HEK293T (cell line): ENCODE measurements at regions not wholly inside any gene's neighbourhood (a gene's known extent, or its start where the extent isn't known, plus 50 kb on each side); places are given as distances from the start of the nearest gene placed in this dataset.

Experiments
- CTCF ChIA-PET: fragments of 350-600 bp; formaldehyde crosslinking; extraction: SDS; loops from one replicate; lab custom pipeline; 2021; ENCODE audit warnings: antibody characterized with exemption, inconsistent platforms; lab: Yijun Ruan, JAX
- POLR2A ChIA-PET: fragments of 350-600 bp; formaldehyde crosslinking; extraction: SDS; loops from one replicate; lab custom pipeline; 2020; ENCODE audit warnings: antibody characterized with exemption, inconsistent platforms; lab: Yijun Ruan, JAX
- DNase-seq: peaks from one replicate; pipeline ENCODE4 v3.0.0; 2012; ENCODE audit warnings: mixed read lengths; ENCODE audit errors: extremely low spot score
- ARNT ChIP-seq: fragments of 450-650 bp; IDR thresholded peaks from 2 replicates; pipeline ENCODE4 v1.6.1; 2017; ENCODE audit warnings: mild to moderate bottlenecking
- BHLHE40 ChIP-seq: fragments of 450-650 bp; IDR thresholded peaks from 2 replicates; pipeline ENCODE4 v1.6.1; 2016; ENCODE audit warnings: mild to moderate bottlenecking, moderate library complexity, borderline replicate concordance
- CTBP1 ChIP-seq: fragments of 450-650 bp; IDR thresholded peaks from 2 replicates; pipeline ENCODE4 v1.6.1; 2016; ENCODE audit warnings: borderline replicate concordance
- ELF4 ChIP-seq: fragments of 450-650 bp; IDR thresholded peaks from 2 replicates; pipeline ENCODE4 v1.6.1; 2017; ENCODE audit warnings: antibody characterized with exemption
- FOXA1 ChIP-seq: fragments of 450-650 bp; IDR thresholded peaks from 2 replicates; pipeline ENCODE4 v1.6.1; 2016; ENCODE audit warnings: mild to moderate bottlenecking
- FOXK2 ChIP-seq: fragments of 450-650 bp; IDR thresholded peaks from 2 replicates; pipeline ENCODE4 v1.6.1; 2016; ENCODE audit warnings: mild to moderate bottlenecking
- FOXM1 ChIP-seq: fragments of 450-650 bp; IDR thresholded peaks from 2 replicates; pipeline ENCODE4 v1.6.1; 2017; ENCODE audit warnings: mild to moderate bottlenecking, borderline replicate concordance
- HDGF ChIP-seq: fragments of 450-650 bp; IDR thresholded peaks from 2 replicates; pipeline ENCODE4 v1.6.1; 2017; ENCODE audit warnings: antibody characterized with exemption, borderline replicate concordance
- L3MBTL2 ChIP-seq: fragments of 450-650 bp; conservative IDR thresholded peaks from 2 replicates; pipeline ENCODE4 v1.6.1; 2016; ENCODE audit warnings: mild to moderate bottlenecking
- LEF1 ChIP-seq: fragments of 450-650 bp; IDR thresholded peaks from 2 replicates; pipeline ENCODE4 v1.6.1; 2017; ENCODE audit warnings: mild to moderate bottlenecking, borderline replicate concordance
- NFRKB ChIP-seq: fragments of 450-650 bp; IDR thresholded peaks from 2 replicates; pipeline ENCODE4 v1.6.1; 2016; ENCODE audit warnings: mild to moderate bottlenecking, moderate library complexity
- SP1 ChIP-seq: fragments of 450-650 bp; IDR thresholded peaks from 2 replicates; pipeline ENCODE4 v1.6.1; 2017
- SUZ12 ChIP-seq: fragments of 450-650 bp; IDR thresholded peaks from 2 replicates; pipeline ENCODE4 v1.6.1; 2016; ENCODE audit warnings: mild to moderate bottlenecking
- TARDBP ChIP-seq: fragments of 450-650 bp; IDR thresholded peaks from 2 replicates; pipeline ENCODE4 v1.6.1; 2016
- ZNF384 ChIP-seq: fragments of 450-650 bp; IDR thresholded peaks from 2 replicates; pipeline ENCODE4 v1.6.1; 2016
- TF ChIP-seq, protein P1 (sequence below): fragments of 450-650 bp; IDR thresholded peaks from 2 replicates; pipeline ENCODE4 v1.6.1; 2016

DNA sequence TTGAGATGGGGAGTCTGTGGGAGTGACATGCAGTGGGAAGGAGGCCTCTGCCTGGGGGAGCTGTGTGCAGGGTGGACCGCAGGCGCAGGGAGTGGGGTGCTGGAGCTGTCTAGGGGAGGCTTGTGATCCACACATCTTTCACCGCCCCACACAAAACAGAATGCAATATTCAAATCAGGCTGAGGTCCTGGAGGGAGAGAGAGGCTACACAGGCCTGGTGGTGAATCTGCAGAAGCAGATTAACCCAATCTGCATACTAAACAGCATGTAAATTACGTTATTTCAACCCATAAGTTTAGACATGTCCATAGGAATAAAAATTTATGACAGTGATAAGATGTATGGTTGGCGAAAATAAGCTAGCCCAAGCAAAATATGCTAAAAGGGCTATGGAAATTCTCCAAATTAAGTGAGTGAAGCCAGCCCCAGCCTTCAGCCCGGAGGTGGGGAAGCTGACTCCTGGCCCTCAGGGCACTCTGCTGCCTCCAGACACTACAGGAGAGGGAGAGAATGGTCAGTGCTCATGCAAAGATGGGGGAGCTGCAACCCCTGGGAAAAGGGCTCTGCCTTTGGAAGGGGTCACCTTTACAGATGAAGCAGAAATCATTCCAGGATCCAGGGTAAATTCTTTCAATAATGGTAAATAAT, 156.2 kb upstream of the CTTNBP2NL start:
- no peak for DNase-seq
- ChIA-PET CTCF (no interaction called here), POLR2A (no interaction called here)
- TF ChIP-seq, protein P1, sequence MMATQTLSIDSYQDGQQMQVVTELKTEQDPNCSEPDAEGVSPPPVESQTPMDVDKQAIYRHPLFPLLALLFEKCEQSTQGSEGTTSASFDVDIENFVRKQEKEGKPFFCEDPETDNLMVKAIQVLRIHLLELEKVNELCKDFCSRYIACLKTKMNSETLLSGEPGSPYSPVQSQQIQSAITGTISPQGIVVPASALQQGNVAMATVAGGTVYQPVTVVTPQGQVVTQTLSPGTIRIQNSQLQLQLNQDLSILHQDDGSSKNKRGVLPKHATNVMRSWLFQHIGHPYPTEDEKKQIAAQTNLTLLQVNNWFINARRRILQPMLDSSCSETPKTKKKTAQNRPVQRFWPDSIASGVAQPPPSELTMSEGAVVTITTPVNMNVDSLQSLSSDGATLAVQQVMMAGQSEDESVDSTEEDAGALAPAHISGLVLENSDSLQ, result no peak
- no peak for TF ChIP-seq ARNT
- TF ChIP-seq SP1, result no peak
- TF ChIP-seq CTBP1, result no peak
- no peak for TF ChIP-seq ELF4
- TF ChIP-seq L3MBTL2, result no peak
- TF ChIP-seq HDGF, result no peak
- TF ChIP-seq FOXK2, result no peak
- TF ChIP-seq NFRKB, result no peak
- no peak for TF ChIP-seq BHLHE40
- TF ChIP-seq ZNF384, result no peak
- no peak for TF ChIP-seq FOXA1

DNA sequence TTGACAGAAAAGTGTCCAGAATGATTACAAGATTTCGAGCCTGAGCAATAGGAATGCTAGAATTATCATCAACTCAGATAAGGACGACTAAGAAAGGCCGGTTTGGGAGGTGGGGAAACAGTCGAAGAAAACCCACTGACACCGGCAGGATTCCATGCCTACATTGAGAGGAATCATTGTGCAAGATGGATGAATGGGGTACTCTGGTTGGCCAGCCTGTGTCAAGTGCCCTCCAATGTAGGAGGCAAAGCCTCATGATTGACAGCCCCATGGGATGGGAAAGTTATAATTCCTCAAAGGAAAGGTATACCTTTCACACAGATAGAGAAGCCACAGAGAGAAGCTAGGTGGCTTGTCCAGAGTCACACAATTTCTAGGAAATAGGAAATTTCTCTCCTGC, 153.5 kb upstream of the CTTNBP2NL start:
- TF ChIP-seq ELF4, result no peak
- TF ChIP-seq FOXM1, result no peak
- TF ChIP-seq, protein P1, result peak; percentile 45; the same call in 1 of the 2 replicates
- ChIA-PET POLR2A (no interaction called here), CTCF (no interaction called here)
- no peak for DNase-seq

DNA sequence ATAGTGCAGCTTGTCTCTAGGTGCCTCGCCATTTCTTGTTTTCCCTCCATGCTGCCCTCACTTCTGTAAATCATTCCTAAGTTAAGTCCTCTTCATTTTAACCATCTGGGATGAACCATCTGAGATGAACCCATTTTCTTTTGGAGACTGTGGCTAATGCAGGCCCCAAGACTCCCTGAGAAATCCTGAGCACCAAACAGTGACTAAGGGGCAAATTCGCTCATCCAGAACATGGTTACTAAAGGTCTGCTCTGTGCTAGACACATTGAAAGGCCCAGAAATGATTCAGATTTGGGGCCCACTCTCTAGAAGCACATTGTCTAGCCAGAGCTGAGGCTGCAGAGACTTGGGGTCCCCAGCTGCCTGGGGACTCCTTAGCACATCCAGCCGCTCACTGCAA, 151.9 kb upstream of the CTTNBP2NL start:
- ChIA-PET CTCF (no interaction called here), POLR2A (no interaction called here)
- DNase-seq, result no peak
- no peak for TF ChIP-seq SUZ12
- no peak for TF ChIP-seq LEF1
- no peak for TF ChIP-seq NFRKB
- TF ChIP-seq L3MBTL2, result no peak

DNA sequence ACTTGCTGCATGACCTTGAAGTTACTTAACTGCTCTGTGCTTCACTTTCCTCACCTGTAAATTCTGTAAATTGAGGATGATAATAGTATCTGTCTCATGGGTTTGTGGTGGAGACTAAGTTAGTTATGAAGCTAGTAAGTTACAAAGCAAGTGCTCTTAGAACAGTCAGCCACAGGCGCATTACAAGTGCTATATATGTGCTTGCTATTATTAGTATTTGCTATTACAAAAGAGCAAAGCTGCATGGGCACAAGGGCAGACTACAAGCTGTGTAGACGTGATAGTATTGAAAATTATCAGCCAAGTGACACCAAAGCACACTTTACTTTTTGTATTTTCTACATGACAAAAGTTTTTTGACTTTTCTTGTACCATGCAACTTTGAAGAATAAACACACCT, 150.9 kb upstream of the CTTNBP2NL start:
- ChIA-PET CTCF (no interaction called here), POLR2A (no interaction called here)
- TF ChIP-seq L3MBTL2, result no peak
- TF ChIP-seq BHLHE40, result no peak
- no peak for TF ChIP-seq SP1
- TF ChIP-seq TARDBP, result no peak
- no peak for TF ChIP-seq LEF1
- no peak for TF ChIP-seq FOXA1
- TF ChIP-seq HDGF, result no peak
- TF ChIP-seq FOXK2, result no peak
- no peak for TF ChIP-seq NFRKB
- TF ChIP-seq FOXM1, result no peak
- no peak for TF ChIP-seq CTBP1
- TF ChIP-seq, protein P1, result no peak
- no peak for TF ChIP-seq ARNT
- TF ChIP-seq SUZ12, result no peak
- TF ChIP-seq ELF4, result no peak
- DNase-seq, result no peak

DNA sequence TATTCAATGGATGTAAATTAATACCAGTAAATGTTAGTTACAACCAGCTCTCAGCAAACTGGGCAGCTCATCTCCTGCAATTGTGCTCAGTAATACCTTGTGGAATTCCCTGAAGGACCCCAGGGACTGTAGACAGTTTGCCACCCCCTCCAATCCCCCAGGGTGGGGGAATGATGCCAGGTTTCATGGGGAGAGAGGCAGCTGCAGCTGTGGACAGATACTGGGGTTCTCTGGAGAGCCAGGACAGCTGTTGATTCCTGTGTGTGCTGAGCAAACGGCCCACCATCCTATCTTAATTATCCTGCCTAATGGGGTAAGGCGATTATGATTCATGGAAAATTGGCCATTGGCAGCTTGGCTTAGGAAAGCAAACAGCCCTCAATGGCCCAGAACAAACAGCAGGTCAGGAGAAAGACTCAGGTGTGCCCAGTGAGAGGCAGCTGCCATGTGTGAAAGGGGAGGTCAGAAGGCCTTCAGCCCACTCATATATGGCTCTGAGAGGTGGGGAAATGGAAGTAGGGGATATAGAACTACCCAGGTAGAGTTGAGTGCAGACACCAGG, 148.9 kb upstream of the CTTNBP2NL start:
- POLR2A ChIA-PET, result no interaction called here
- TF ChIP-seq TARDBP (no peak), LEF1 (no peak), NFRKB (no peak), FOXA1 (no peak), BHLHE40 (no peak)
- TF ChIP-seq, protein P1, result no peak
- CTCF ChIA-PET, result no interaction called here
- DNase-seq, result no peak

DNA sequence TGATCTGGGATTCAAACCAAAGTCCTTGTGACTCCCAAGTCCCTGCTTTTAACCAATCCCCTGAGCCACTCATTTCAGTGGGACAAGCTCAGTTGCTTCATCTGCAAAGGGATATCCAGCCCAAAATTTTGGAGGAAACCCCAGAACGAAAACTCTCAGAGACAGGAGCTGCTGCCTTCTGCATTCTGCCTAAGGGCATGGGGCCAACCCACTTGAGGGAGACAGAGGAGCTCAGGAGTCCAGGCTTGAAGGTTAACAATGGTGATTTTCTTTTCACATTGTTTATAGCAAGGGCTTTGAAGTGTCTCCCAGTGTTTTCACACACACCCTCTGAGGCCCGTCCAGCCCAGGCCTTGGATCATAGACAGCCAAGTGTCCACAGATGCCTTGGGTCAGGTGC, 148.1 kb upstream of the CTTNBP2NL start:
- no peak for DNase-seq
- CTCF ChIA-PET, result no interaction called here
- TF ChIP-seq FOXK2 (no peak), CTBP1 (no peak), HDGF (no peak), FOXA1 (no peak), LEF1 (no peak), ZNF384 (no peak), NFRKB (no peak), SUZ12 (no peak), TARDBP (no peak), FOXM1 (no peak), ELF4 (no peak), ARNT (no peak), SP1 (no peak), BHLHE40 (no peak), L3MBTL2 (no peak)
- TF ChIP-seq, protein P1, result no peak
- POLR2A ChIA-PET, result no interaction called here
